ENCODE measurements at regions not wholly inside any gene's neighbourhood (a gene's known extent, or its start where the extent isn't known, plus 50 kb on each side); places are given as distances from the start of the nearest gene placed in this dataset.

DNA sequence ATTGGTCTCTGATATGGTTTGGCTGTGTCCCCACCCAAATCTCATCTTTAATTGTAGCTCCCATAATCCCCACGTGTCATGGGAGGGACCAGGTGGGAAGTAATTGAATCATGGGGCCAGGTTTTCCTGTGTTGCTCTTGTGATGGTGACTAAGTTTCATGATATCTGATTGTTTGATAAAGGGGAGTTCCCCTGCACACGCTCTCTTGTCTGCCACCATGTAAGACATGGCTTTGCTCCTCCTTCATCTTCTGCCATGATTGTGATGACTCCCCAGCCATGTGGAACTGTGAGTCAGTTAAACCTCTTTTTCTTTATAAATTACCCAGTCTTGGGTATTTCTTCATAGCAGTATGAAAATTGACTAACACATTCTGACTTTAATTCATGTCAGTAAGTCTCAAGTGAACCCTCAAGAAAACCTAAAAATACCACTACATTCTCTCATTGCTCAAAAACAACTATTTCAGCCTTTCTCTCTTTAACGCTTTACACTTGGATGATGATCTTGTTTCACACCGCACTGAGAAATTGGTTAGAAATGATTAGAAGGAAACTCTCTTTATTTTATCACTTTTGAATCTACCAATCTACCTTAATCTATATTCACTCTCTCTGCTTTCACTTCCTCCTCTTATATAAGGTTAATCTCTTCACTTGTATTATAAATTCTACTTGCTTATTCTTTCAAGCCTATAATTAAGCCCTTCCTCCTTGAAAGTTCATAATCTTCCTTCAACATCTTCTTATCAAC lies 110.1 kb downstream of the GALR1 start:
- Histone ChIP-seq H3K36me3 (ENCODE audit: control insufficient read depth, insufficient read depth, low read length) (no peaks in the 10 kb centered on the region), H3K27me3 (ENCODE audit: control insufficient read depth, insufficient read depth, low read length) (no peaks in the 10 kb centered on the region), H3K4me3 (ENCODE audit: low read depth, low read length) (no peak overlapping the region)
- TF ChIP-seq, protein P1, sequence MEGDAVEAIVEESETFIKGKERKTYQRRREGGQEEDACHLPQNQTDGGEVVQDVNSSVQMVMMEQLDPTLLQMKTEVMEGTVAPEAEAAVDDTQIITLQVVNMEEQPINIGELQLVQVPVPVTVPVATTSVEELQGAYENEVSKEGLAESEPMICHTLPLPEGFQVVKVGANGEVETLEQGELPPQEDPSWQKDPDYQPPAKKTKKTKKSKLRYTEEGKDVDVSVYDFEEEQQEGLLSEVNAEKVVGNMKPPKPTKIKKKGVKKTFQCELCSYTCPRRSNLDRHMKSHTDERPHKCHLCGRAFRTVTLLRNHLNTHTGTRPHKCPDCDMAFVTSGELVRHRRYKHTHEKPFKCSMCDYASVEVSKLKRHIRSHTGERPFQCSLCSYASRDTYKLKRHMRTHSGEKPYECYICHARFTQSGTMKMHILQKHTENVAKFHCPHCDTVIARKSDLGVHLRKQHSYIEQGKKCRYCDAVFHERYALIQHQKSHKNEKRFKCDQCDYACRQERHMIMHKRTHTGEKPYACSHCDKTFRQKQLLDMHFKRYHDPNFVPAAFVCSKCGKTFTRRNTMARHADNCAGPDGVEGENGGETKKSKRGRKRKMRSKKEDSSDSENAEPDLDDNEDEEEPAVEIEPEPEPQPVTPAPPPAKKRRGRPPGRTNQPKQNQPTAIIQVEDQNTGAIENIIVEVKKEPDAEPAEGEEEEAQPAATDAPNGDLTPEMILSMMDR (IDR thresholded peaks at IDR 0.05; ENCODE audit: insufficient read depth, low read length, poor library complexity, severe bottlenecking) = no peak
- DNase-seq (ENCODE audit: low read depth) = no peak

DNA sequence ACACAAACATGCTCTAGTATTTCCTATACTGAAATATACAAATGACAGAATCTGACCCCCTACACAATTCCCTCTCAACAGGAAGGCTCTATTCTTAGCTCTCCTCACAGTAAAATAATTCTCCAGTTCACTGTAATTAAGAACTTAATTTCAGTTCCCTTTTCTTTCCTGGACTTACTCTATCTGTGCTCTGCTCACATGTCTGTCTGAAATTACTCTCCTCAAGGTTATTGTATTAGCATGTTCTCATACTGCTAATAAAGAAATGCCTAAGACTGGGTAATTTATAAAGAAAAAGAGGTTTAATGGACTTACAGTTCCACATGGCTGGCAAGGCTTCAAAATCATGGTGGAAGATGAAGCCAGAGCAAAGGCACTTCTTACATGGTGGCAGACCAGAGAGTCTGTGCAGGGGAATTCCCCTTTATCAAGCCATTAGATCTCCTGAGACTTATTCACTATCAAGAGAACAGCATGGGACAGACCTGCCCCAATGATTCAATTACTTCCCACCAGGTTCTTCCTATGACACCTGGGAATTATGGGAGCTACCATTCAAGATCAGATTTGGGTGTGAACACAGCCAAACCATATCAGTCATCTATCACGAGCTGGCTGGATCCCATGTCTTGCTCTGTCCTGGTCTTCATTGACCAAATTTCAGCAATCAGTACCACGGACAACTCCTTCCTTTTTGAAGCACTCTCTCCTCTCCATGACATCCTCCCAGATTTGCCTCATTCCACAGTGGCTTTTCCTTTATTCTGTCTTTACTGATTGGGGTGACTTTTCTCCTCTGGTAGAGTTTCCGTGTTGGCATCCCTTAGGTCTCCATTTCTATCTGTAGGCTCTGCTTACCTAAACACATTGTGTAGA lies 110.9 kb downstream of the GALR1 start:
- DNase-seq (ENCODE audit: low read depth) = no peak
- no peaks in the 10 kb centered on the region for H3K36me3 ChIP-seq (ENCODE audit: control insufficient read depth, insufficient read depth, low read length)
- H3K27me3 ChIP-seq (ENCODE audit: control insufficient read depth, insufficient read depth, low read length) = no peaks in the 10 kb centered on the region
- H3K4me3 ChIP-seq (ENCODE audit: low read depth, low read length) = no peak overlapping the region
- TF ChIP-seq, protein P1 (IDR thresholded peaks at IDR 0.05; ENCODE audit: insufficient read depth, low read length, poor library complexity, severe bottlenecking) = no peak

DNA sequence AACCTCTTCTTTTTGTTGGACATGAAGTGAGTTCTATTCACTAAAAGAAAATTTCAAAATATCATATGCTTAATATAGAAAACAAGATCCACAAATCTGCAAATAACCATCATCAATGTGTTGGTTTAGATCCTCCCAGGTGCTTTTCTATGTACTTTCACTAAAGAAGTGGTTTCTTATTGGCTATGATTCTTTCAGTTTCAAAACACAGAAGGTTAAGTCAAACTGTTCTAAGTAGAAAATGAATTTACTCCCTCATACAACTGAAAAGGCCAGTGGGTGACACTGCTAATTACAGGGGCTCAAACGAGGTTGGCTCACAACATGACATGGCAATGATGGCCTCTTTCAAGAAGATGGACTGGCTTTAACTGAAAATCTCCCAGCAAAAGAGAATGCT lies 111.7 kb downstream of the GALR1 start:
- TF ChIP-seq, protein P1 (IDR thresholded peaks at IDR 0.05; ENCODE audit: insufficient read depth, low read length, poor library complexity, severe bottlenecking) = no peak
- Histone ChIP-seq H3K36me3 (ENCODE audit: control insufficient read depth, insufficient read depth, low read length) (no peaks in the 10 kb centered on the region), H3K4me3 (ENCODE audit: low read depth, low read length) (no peak overlapping the region), H3K27me3 (ENCODE audit: control insufficient read depth, insufficient read depth, low read length) (no peaks in the 10 kb centered on the region)
- DNase-seq (ENCODE audit: low read depth) = no peak

DNA sequence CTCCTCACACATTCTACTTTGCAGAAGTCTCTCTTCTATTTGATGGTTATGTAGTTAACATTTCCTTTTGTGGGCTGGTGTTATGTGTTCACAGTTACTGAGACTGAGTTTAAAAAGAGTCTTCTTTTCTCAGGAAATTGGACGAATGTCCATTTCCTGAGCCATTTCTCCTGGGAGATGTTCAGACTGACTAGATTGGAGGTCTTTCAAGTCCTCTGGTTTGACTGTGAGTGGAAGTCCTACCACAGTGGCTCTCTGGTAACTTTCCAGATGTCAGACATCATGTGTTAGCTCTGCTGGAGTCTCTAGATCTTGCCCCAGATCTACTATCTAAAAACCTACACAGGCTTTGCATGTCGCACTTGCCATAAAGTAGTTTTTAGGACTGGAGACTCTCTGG lies 116.0 kb downstream of the GALR1 start:
- Histone ChIP-seq H3K36me3 (ENCODE audit: control insufficient read depth, insufficient read depth, low read length) (no peaks in the 10 kb centered on the region), H3K27me3 (ENCODE audit: control insufficient read depth, insufficient read depth, low read length) (no peaks in the 10 kb centered on the region), H3K4me3 (ENCODE audit: low read depth, low read length) (no peak overlapping the region)
- DNase-seq (ENCODE audit: low read depth) = no peak
- TF ChIP-seq, protein P1 (IDR thresholded peaks at IDR 0.05; ENCODE audit: insufficient read depth, low read length, poor library complexity, severe bottlenecking) = no peak

DNA sequence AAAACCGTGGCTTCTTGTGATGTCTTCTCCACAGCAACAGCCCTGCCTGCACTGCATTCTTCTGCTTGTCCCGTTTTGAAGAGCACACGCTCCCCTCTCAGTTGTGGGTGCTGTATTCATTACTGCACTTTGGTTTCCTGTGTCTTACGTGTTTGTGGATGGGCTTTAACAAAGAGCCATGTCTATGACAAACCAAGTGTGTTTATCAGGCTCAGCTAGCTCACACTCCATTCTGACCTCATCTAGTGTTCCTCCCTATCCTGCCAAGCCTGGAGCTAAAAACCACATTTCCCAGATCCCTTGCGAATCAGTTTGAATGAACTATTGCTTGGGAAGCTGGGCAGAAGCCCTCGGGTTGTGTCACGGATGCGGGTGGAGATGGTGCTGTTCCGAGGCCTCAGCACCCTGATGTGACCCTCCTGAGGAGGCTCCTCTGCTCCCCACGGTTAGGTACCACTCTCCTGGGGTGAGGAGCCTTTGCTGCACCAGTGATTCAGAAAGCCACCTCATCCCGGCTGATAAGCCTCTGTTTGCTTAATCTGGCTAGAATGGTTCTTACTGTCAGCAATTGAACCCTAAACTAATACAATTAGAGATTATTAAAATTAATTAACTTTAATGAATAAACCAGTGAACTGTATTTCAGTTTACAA lies 116.5 kb downstream of the GALR1 start:
- H3K36me3 ChIP-seq (ENCODE audit: control insufficient read depth, insufficient read depth, low read length) = no peaks in the 10 kb centered on the region
- DNase-seq (ENCODE audit: low read depth) = no peak
- no peaks in the 10 kb centered on the region for H3K27me3 ChIP-seq (ENCODE audit: control insufficient read depth, insufficient read depth, low read length)
- no peak overlapping the region for H3K4me3 ChIP-seq (ENCODE audit: low read depth, low read length)
- TF ChIP-seq, protein P1 (IDR thresholded peaks at IDR 0.05; ENCODE audit: insufficient read depth, low read length, poor library complexity, severe bottlenecking) = no peak
